ENCODE measurements at regions not wholly inside any gene's neighbourhood (a gene's known extent, or its start where the extent isn't known, plus 50 kb on each side); places are given as distances from the start of the nearest gene placed in this dataset.

DNA sequence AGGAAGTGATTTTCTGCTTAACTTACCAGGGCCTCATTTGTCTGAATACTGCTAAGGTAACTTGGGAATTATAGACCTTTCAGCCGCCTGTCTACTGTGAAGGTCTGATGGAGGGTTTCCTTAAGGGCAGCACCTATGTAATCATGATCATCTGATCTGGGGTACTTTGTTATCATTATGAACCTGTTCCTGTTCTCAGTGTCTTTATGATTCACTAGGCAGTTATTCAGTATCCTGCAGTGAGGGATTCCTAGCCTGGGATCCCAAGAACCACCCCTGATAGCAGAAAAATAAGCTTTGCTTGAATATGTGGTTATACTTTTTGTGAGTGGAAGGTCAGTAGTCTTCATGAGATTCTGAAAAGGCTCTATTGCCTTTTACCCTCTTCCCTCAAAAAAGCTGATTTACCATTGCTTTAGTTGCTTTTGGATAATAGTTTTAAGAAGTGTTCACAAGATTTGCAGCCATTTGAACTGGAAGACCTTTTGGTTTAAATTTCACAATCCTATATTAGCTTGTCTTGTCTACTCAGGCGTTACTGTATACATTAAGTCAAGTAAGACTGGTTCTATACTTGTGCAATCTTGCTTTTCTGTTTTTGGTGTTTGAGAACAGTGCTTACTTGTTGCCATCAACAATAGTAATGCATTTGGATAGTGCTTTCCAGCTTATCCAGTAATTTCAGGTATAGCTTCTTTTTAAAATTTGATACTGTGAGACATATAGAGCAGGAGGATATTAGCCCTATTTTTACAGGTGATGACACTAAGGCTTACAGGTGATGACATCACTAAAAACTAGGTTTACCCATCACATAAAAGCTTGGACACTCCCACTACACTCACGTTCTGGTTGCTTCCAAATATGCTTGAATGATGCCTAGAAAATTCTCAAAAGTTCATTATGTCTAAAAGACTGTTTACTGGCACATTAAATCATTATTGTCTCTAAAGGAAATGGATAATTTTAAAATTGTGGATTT lies 60.0 kb downstream of the FHIP1A start:
- no peak overlapping the region for H3K4me2 ChIP-seq
- DNase-seq (ENCODE audit: low spot score): no peak
- TF ChIP-seq EZH2 (IDR thresholded peaks at IDR 0.05; ENCODE audit: borderline replicate concordance) (no peak), EZH2phosphoT487 (IDR thresholded peaks at IDR 0.05; ENCODE audit: low read depth, severe bottlenecking, unreplicated experiment) (no peak)
- TF ChIP-seq, protein P1, sequence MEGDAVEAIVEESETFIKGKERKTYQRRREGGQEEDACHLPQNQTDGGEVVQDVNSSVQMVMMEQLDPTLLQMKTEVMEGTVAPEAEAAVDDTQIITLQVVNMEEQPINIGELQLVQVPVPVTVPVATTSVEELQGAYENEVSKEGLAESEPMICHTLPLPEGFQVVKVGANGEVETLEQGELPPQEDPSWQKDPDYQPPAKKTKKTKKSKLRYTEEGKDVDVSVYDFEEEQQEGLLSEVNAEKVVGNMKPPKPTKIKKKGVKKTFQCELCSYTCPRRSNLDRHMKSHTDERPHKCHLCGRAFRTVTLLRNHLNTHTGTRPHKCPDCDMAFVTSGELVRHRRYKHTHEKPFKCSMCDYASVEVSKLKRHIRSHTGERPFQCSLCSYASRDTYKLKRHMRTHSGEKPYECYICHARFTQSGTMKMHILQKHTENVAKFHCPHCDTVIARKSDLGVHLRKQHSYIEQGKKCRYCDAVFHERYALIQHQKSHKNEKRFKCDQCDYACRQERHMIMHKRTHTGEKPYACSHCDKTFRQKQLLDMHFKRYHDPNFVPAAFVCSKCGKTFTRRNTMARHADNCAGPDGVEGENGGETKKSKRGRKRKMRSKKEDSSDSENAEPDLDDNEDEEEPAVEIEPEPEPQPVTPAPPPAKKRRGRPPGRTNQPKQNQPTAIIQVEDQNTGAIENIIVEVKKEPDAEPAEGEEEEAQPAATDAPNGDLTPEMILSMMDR (IDR thresholded peaks at IDR 0.05; ENCODE audit: poor library complexity): no peak
- H3K4me1 ChIP-seq (ENCODE audit: insufficient read depth): peaks cover 8% of the 10 kb centered on the region
- H3K27me3 ChIP-seq: no peaks in the 10 kb centered on the region
- H3K9me2 ChIP-seq (replicated peaks; ENCODE audit: insufficient read depth): no peaks in the 10 kb centered on the region
- 77% methylated on average over 3 of the region's 3 CpGs for WGBS (ENCODE audit: low lambda C conversion rate, missing lambda C conversion rate)
- H3K9me3 ChIP-seq (ENCODE audit: low read depth): no peaks in the 10 kb centered on the region
- H4K20me1 ChIP-seq (ENCODE audit: insufficient read depth, poor library complexity, severe bottlenecking): no peaks in the 10 kb centered on the region
- no peaks in the 10 kb centered on the region for H3K79me2 ChIP-seq
- H3K27ac ChIP-seq: no peak overlapping the region
- H2AFZ ChIP-seq: no peak overlapping the region
- H3K4me3 ChIP-seq: no peak overlapping the region
- no peaks in the 10 kb centered on the region for H3K36me3 ChIP-seq (replicated peaks; ENCODE audit: insufficient read depth, low read depth)

DNA sequence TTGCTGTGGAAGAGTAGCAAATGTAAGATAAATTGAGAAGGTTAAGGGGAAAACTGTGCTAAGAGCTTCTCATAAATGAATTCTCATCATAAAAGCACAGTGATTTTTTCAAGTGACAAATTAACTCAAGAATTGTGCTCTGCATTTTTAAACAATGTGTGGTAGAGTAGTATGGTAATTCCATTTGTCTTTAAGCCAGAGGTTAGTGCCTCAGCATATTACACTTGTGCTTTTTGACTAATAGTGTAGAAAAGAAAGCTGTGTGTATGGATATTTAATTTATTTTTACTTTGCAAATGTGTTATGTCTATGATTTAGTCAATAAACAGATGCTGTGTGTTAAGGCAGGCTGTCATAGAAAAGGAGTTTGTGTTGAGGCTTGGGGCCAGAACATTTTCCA lies 61.0 kb downstream of the FHIP1A start:
- no peak for TF ChIP-seq EZH2 (IDR thresholded peaks at IDR 0.05; ENCODE audit: borderline replicate concordance)
- no peak for TF ChIP-seq EZH2phosphoT487 (IDR thresholded peaks at IDR 0.05; ENCODE audit: low read depth, severe bottlenecking, unreplicated experiment)
- TF ChIP-seq, protein P1 (IDR thresholded peaks at IDR 0.05; ENCODE audit: poor library complexity): no peak
- Histone ChIP-seq H3K27me3 (no peaks in the 10 kb centered on the region), H3K36me3 (replicated peaks; ENCODE audit: insufficient read depth, low read depth) (no peaks in the 10 kb centered on the region), H3K9me2 (replicated peaks; ENCODE audit: insufficient read depth) (no peaks in the 10 kb centered on the region), H3K4me1 (ENCODE audit: insufficient read depth) (peaks cover 8% of the 10 kb centered on the region), H3K4me2 (no peak overlapping the region), H3K9me3 (ENCODE audit: low read depth) (no peaks in the 10 kb centered on the region), H4K20me1 (ENCODE audit: insufficient read depth, poor library complexity, severe bottlenecking) (no peaks in the 10 kb centered on the region), H3K27ac (no peak overlapping the region), H3K79me2 (no peaks in the 10 kb centered on the region), H2AFZ (no peak overlapping the region), H3K4me3 (no peak overlapping the region)
- no peak for DNase-seq (ENCODE audit: low spot score)

DNA sequence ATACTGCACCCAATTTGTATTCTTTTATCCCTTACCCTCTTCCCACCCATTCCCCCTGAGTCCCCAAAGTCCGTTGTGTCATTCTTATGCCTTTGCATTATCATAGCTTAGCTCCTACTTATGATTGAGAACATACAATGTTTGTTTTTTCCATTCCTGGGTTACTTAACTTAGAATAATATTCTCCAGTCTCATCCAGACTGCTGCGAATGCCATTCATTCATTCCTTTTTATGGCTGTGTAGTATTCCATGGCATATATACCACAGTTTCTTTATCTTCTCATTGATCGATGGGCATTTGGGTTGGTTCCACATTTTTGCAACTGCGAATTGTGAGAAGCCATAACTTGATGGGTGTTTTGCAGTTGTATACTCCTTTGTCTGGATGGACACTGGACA lies 62.8 kb downstream of the FHIP1A start:
- Histone ChIP-seq H3K79me2 (no peaks in the 10 kb centered on the region), H3K4me1 (ENCODE audit: insufficient read depth) (peaks cover 8% of the 10 kb centered on the region), H3K36me3 (replicated peaks; ENCODE audit: insufficient read depth, low read depth) (no peaks in the 10 kb centered on the region), H3K9me2 (replicated peaks; ENCODE audit: insufficient read depth) (no peaks in the 10 kb centered on the region), H3K4me2 (no peak overlapping the region), H2AFZ (no peak overlapping the region), H3K27ac (no peak overlapping the region), H3K27me3 (no peaks in the 10 kb centered on the region), H3K9me3 (ENCODE audit: low read depth) (no peaks in the 10 kb centered on the region), H4K20me1 (ENCODE audit: insufficient read depth, poor library complexity, severe bottlenecking) (no peaks in the 10 kb centered on the region), H3K4me3 (no peak overlapping the region)
- WGBS (ENCODE audit: low lambda C conversion rate, missing lambda C conversion rate): 98% methylated on average over 4 of the region's 4 CpGs
- TF ChIP-seq EZH2 (IDR thresholded peaks at IDR 0.05; ENCODE audit: borderline replicate concordance) (no peak), EZH2phosphoT487 (IDR thresholded peaks at IDR 0.05; ENCODE audit: low read depth, severe bottlenecking, unreplicated experiment) (no peak)
- TF ChIP-seq, protein P1 (IDR thresholded peaks at IDR 0.05; ENCODE audit: poor library complexity): no peak
- DNase-seq (ENCODE audit: low spot score): no peak
